NCI-H2227 (cell line): ENCODE measurements at regions not wholly inside any gene's neighbourhood (a gene's known extent, or its start where the extent isn't known, plus 50 kb on each side); places are given as distances from the start of the nearest gene placed in this dataset.

Source experiments
- DNase-seq: peaks from one replicate; lab custom pipeline; 2025; ENCODE audit not compliant: unreplicated experiment; lab: John Stamatoyannopoulos, UW

DNA sequence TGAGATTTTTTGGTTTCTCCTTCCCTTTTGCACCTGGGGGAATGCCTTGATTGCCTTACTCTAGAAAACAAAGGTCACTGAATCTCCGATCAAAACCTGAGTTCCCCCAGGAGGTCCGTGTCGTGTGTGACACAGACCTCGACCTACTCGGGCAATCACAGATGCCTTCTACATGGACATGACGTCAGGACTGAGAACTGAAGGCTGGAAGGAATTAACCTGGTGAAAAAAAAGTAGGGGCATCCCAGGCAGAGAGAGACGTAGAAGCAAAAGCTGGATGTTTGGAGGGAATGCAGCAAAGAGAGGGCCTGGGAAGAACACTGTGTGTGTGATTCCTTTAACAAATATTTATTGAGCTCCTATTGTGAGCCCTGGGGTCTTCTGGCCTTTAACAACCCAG, 178.0 kb downstream of the PRDM2 start:
- no peak for DNase-seq

DNA sequence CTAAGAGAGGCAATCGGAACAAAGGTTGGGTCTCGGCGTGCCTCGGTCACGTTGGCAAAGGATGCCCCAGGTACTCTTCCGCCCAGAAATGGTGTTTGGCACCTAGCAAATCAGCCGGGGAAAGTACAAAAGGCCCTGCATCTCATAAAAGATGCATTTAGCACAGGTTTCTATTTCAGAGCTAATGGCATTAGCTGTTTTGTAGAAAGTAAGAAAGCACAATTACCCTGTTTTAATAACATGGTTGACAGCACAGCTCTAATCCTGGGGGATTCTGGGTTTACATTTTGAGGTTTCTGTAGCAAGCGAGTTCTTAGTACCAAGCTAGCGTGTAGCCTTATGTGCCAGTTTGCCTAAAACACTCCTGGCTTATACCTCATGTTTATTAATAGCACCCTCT, 178.5 kb downstream of the PRDM2 start:
- no peak for DNase-seq

- no peak for DNase-seq
These were observed 181.5 kb downstream of the PRDM2 start for GRCh38 chr1:13881385-13882088.

- DNase-seq: no peak
These were observed 188.5 kb downstream of the PRDM2 start for GRCh38 chr1:13888351-13888986.

- no peak for DNase-seq
These were observed 189.5 kb downstream of the PRDM2 start for GRCh38 chr1:13889495-13889894.

DNA sequence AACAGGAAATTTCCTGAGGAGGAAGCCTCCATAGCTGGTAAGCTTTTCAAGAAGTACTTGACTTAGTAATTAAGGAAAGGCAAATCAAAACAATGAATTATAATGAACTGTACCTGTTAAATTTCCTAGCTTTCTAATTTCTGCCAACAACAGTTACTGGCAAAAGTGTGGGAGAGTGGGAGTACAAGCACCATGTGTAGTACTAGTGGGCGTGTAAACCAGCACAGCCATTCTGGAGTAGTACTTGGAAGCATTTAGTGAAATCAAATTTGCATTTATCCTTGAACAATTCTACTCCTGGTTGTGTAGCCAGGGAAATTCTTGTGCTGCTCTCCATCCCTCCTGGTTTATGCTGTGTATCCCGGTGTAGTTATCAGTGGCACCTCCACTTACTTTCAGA, 190.8 kb downstream of the PRDM2 start:
- no peak for DNase-seq

DNA sequence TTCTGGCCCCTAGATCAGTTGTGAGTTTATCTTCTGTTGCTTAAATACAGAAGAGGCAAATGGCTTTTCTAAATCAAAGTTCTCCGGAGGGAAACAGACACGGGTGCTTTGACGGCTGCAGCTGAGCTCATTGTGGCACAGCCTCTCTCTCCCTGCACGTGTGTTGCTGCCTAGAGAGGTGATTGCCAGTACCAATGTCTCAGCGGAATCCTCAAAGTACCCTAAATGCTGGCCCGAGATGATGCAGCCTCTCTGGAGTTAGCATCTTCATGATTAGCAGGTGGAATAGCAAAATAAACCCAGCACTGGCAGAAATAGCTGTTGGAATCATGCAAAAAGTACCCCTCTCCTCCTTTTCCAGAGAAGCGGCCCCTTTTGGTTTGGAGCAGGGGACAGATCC, 192.2 kb downstream of the PRDM2 start:
- no peak for DNase-seq

GRCh38 chr1:13892671-13893325, 192.8 kb downstream of the PRDM2 start:
- DNase-seq: peak; percentile 29

DNA sequence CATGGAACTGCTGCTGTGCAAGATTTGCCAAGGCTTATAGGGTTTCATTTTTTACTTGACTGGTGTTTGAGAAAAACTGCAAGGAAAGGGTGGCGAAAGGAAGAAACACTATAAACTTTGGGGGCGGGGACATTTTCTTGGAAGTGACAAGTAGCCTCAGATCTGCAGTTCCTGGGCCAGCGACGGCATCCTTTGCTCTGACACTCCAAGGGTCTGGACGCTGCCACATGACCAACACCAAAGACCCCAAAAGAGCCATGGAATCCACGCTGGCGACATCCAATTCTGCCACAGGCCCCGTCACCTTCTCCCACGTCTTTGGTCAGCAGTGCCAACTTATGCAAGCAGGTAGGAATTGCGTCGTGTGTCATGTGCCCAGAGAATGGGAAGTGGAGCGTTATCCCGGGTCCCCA, 193.4 kb downstream of the PRDM2 start:
- DNase-seq: no peak

DNA sequence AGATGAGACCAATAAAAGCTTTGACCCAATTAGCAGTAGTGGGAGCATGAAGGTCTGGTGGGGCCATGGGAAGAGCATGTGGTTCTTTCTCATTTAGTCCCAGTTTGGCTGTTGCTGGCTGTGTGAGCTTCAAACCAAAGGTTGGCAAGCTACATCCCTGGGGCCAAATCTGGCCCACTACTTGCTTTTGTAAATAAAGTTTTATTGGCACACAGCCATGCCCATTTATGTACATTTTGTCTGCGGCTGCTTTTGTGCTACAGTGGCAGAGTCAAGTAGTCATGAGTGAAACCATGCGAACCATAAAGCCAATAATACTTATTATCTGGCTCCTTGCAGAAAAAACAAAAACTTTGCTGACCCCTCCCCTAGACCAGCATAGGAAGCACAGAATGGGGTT, 196.9 kb downstream of the PRDM2 start:
- no peak for DNase-seq

GRCh38 chr1:13898406-13898805, 198.4 kb downstream of the PRDM2 start:
- DNase-seq: no peak

GRCh38 chr1:13899856-13900255, 199.9 kb downstream of the PRDM2 start:
- no peak for DNase-seq

- DNase-seq: no peak
These were observed 200.6 kb downstream of the PRDM2 start for GRCh38 chr1:13900583-13900982.

- no peak for DNase-seq
These were observed 201.1 kb downstream of the PRDM2 start for GRCh38 chr1:13901039-13901438.

- no peak for DNase-seq
These were observed 201.6 kb downstream of the PRDM2 start for GRCh38 chr1:13901597-13901996.

DNA sequence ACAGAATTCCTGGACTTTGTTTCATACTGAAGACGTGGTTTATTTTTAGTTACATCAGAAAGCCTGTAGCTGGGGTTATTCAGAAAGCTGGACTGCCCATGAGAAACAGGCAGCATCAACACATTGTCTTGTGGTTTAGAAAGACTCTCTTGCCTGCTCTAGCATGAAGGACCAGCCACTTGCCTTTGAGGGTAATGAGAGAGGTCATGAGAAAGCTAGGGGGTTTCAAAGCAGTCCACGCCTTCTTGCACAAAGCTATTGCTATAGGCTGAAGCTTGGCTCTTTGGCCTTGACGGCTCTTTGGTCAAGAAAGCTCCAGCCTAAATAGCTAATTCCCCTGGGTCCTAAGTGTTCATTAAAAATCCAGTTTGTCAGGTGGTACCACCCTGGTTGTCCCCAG, 208.1 kb downstream of the PRDM2 start:
- DNase-seq: no peak

DNA sequence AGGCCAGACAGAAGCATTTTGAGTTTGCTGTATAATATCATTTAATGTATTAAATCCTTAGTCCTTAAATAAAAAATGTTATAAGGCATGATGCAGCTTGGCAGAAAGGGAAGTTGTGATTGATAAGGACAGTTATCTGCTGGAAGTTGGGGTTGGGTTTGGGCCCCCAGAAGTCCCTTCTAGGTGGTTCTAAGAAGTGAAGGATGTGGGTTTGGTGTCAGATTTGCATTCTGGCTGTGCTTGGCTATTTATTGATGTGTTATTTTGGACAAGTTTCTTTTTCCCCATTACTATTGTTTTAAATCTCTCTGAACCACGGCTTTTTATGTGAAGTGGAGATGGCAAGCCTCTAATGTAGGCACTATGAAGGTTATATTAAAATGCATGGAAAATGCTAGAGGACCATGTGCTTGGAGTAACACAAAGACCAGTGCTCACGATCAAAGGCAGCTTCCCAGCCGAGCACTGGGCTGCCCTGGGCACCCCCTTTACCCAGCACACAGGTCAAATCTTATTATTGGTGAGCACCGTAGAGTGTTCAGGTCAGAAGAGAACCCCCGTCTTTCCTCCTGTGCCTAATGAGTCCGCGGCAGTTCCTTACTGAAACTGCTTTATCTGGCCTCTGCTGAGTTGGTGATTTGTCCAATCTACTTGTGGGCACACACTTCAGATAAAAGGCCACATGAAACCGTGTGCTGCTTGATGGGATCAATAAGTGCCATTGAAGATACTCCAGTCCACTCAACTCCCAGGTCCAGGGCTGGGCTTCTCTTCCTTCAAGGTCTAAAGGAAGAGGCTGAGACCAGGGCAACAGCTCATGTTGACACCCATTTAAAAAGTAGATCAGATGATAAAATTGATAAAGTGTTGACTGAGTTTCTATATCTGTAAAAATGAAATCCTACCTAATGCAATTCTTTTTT, 212.0 kb downstream of the PRDM2 start:
- DNase-seq: no peak

- no peak for DNase-seq
These were observed 213.4 kb downstream of the PRDM2 start for GRCh38 chr1:13913396-13913795.

DNA sequence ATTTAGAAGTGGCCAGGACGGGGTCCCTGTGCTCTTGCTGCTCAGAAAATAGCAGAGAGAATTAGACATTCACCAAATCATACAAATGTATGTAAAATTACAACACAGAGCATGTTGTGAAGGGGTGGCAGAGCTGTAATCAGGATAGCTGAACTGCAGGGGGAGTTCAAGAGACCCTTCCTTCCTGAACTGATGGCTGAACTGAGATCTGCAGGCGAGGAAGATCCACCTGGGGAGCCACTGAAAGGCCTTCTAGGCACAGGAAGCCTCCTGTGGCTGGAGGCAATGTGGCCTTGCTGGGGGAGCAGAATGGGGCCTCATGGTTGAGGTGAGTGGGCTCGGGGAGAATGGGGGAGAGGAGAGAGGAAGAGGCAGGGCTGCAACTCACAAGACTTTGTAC, 216.5 kb downstream of the PRDM2 start:
- DNase-seq: no peak

DNA sequence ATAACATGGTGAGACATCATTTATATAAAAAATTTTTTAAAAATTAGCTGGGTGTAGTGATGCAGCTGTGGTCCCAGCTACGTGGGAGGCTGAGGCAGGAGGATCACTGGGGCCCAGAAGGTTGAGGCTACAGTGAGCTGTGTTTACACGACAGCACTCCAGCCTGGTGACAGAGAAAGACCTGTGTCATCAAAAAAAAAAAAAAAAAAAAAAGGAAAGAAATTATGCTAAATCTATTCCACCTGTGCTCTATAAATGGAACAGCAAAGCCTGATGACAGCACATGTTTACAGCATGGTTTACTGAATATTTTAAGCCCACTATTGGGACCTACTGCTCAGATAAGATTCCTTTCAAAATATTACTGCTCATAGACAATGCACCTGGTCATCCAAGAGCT, 217.6 kb downstream of the PRDM2 start:
- no peak for DNase-seq

DNA sequence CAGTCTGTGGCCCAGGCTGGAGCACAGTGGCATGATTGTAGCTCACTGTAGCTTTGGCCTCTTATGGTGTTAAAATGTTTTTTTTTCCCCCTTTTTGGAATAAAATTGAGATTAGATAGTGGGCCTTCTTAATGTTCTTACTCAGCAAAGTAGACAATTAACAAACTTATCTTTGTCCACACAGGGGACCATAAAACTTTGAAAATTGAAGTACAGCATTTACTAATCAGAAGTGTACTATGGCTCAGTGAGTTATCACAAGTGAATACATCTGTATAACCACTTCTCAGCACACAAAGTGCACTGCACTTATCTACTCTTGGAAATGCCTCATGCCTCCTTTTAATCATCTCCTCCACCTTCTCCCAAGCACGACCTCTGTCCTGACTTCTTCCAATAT, 218.9 kb downstream of the PRDM2 start:
- no peak for DNase-seq
